PC-3 (cell line): ENCODE measurements at regions not wholly inside any gene's neighbourhood (a gene's known extent, or its start where the extent isn't known, plus 50 kb on each side); places are given as distances from the start of the nearest gene placed in this dataset.

ENCODE experiments used
- ATAC-seq: fragments of 200-7000 bp; cut with Tn5 transposase; 2 replicates; pipeline ENCODE4 v1.9.1; 2020; ENCODE audit warnings: mild to moderate bottlenecking, moderate library complexity
- BruUV-seq: library from RNA; stranded (reverse); fragments of 400-500 nt; replicated peaks from 2 replicates; lab custom pipeline; 2021; lab: Mats Ljungman, UMichigan
- CTCF ChIA-PET: fragments of 300-600 bp; sonication (Branson Sonifier 250); formaldehyde crosslinking; loops from one replicate; lab custom pipeline; 2022; ENCODE audit warnings: antibody characterized with exemption; lab: Charles Lee
- POLR2A ChIA-PET: fragments of 300-600 bp; sonication (Branson Sonifier 250); formaldehyde crosslinking; loops from one replicate; lab custom pipeline; 2022; ENCODE audit warnings: antibody characterized with exemption; ENCODE audit not compliant: unreplicated experiment; lab: Charles Lee
- DNase-seq: peaks from one replicate; pipeline ENCODE4 v3.0.0-alpha.2; 2015
- H2AFZ ChIP-seq: fragments of 300-600 bp; sonication (generic); 2 replicates; pipeline ENCODE4 v1.6.0; 2016; ENCODE audit warnings: antibody characterized with exemption, low read length
- H3F3A ChIP-seq: fragments of 300-600 bp; sonication (generic); one replicate; pipeline ENCODE4 v1.6.0; 2017; ENCODE audit warnings: antibody characterized with exemption, low read length, control low read depth, mild to moderate bottlenecking; ENCODE audit not compliant: unreplicated experiment
- H3K27ac ChIP-seq: fragments of 300-600 bp; sonication (generic); 2 replicates; pipeline ENCODE4 v1.5.1; 2016; ENCODE audit warnings: mild to moderate bottlenecking, low read length
- H3K27me3 ChIP-seq: fragments of 300-600 bp; sonication (generic); 2 replicates; pipeline ENCODE4 v1.6.1; 2016; ENCODE audit warnings: low read length, mixed read lengths
- H3K36me3 ChIP-seq: fragments of 300-600 bp; sonication (generic); 2 replicates; pipeline ENCODE4 v1.6.1; 2016; ENCODE audit warnings: low read depth, mixed run types, low read length, mixed read lengths
- H3K4me1 ChIP-seq: fragments of 300-600 bp; sonication (generic); 2 replicates; pipeline ENCODE4 v1.5.1; 2016; ENCODE audit warnings: low read length; ENCODE audit not compliant: insufficient read depth
- H3K4me2 ChIP-seq: fragments of 300-600 bp; sonication (generic); 2 replicates; pipeline ENCODE4 v1.6.0; 2016; ENCODE audit warnings: low read length
- H3K4me3 ChIP-seq: fragments of 300-600 bp; sonication (generic); 2 replicates; pipeline ENCODE4 v1.5.1; 2016; ENCODE audit warnings: mild to moderate bottlenecking, low read length, mixed read lengths
- H3K79me2 ChIP-seq: fragments of 300-600 bp; sonication (generic); 2 replicates; pipeline ENCODE4 v1.6.1; 2017; ENCODE audit warnings: low read length, mixed read lengths
- H3K9ac ChIP-seq: fragments of 300-600 bp; sonication (generic); 2 replicates; pipeline ENCODE4 v1.6.0; 2016; ENCODE audit warnings: mild to moderate bottlenecking, low read length
- H3K9me2 ChIP-seq: fragments of 300-600 bp; sonication (generic); replicated peaks from 2 replicates; pipeline ENCODE4 v1.6.1; 2016; ENCODE audit warnings: mixed run types, low read length, mixed read lengths
- H3K9me3 ChIP-seq: fragments of 300-600 bp; sonication (generic); 2 replicates; pipeline ENCODE4 v1.6.1; 2016; ENCODE audit warnings: low read length, mixed read lengths
- H4K20me1 ChIP-seq: fragments of 300-600 bp; sonication (generic); 2 replicates; pipeline ENCODE4 v1.6.1; 2016; ENCODE audit warnings: low read length, mixed read lengths
- CTCF ChIP-seq: fragments of 300-600 bp; sonication (generic); conservative IDR thresholded peaks from 2 replicates; pipeline ENCODE4 v1.5.1; 2017; ENCODE audit warnings: antibody characterized with exemption, low read depth, mild to moderate bottlenecking, low read length
- EZH2 ChIP-seq: fragments of 300-600 bp; sonication (generic); IDR thresholded peaks from one replicate; pipeline ENCODE4 v1.6.1; 2017; ENCODE audit warnings: antibody characterized with exemption, mild to moderate bottlenecking, low read length; ENCODE audit not compliant: unreplicated experiment
- EZH2phosphoT487 ChIP-seq: fragments of 300-600 bp; sonication (generic); IDR thresholded peaks from 2 replicates; pipeline ENCODE4 v1.6.1; 2018; ENCODE audit warnings: mild to moderate bottlenecking, antibody characterized with exemption, low read length, borderline replicate concordance
- intact Hi-C: fragments of 100-400 bp; cut with micrococcal nuclease; formaldehyde crosslinking; loops from 2 replicates; pipeline ENCODE4 v1.9.0; 2023

DNA sequence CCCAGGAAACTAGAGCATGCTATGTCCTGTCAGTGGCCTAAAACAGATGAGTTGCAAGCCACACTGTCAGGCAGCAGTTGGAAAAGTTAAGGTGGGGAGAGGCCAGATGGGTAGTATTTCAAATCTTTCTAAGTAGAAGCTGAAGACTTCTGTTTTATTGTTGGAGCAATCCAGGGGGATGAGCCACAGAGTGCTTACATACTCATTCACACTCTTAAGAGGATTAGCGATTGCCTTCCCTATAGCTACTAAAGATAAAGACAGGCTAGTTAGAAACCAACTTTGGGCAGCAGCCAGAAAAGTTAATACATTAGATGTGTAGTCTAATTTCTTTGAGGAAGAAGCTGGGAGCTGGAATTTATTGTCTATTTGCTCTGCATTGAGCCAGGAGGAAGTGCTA lies 61.7 kb upstream of the ELAVL2 start:
- Histone ChIP-seq H3K9me3 (no peaks in the 10 kb centered on the region), H3K4me3 (no peak overlapping the region), H3K27ac (no peak overlapping the region), H4K20me1 (no peaks in the 10 kb centered on the region), H3K4me1 (no peaks in the 10 kb centered on the region), H3K9me2 (no peaks in the 10 kb centered on the region), H3K27me3 (no peaks in the 10 kb centered on the region), H3K4me2 (no peak overlapping the region), H3K36me3 (no peaks in the 10 kb centered on the region), H3K79me2 (no peaks in the 10 kb centered on the region), H2AFZ (no peak overlapping the region), H3F3A (no peaks in the 10 kb centered on the region), H3K9ac (no peak overlapping the region)
- intact Hi-C loops, result no loop called here
- no peak for DNase-seq
- ATAC-seq, result no peak
- BruUV-seq, result no TSS peak
- no peak for TF ChIP-seq EZH2
- no peak for TF ChIP-seq EZH2phosphoT487
- TF ChIP-seq CTCF, result no peak
- POLR2A ChIA-PET, result no interaction called here
- CTCF ChIA-PET, result no interaction called here
